PC-3 (cell line): ENCODE measurements at regions not wholly inside any gene's neighbourhood (a gene's known extent, or its start where the extent isn't known, plus 50 kb on each side); places are given as distances from the start of the nearest gene placed in this dataset.

ENCODE experiments used
- ATAC-seq: fragments of 200-7000 bp; cut with Tn5 transposase; 2 replicates; pipeline ENCODE4 v1.9.1; 2020; ENCODE audit warnings: mild to moderate bottlenecking, moderate library complexity
- BruUV-seq: library from RNA; stranded (reverse); fragments of 400-500 nt; replicated peaks from 2 replicates; lab custom pipeline; 2021; lab: Mats Ljungman, UMichigan
- CTCF ChIA-PET: fragments of 300-600 bp; sonication (Branson Sonifier 250); formaldehyde crosslinking; loops from one replicate; lab custom pipeline; 2022; ENCODE audit warnings: antibody characterized with exemption; lab: Charles Lee
- POLR2A ChIA-PET: fragments of 300-600 bp; sonication (Branson Sonifier 250); formaldehyde crosslinking; loops from one replicate; lab custom pipeline; 2022; ENCODE audit warnings: antibody characterized with exemption; ENCODE audit not compliant: unreplicated experiment; lab: Charles Lee
- DNase-seq: peaks from one replicate; pipeline ENCODE4 v3.0.0-alpha.2; 2015
- H2AFZ ChIP-seq: fragments of 300-600 bp; sonication (generic); 2 replicates; pipeline ENCODE4 v1.6.0; 2016; ENCODE audit warnings: antibody characterized with exemption, low read length
- H3F3A ChIP-seq: fragments of 300-600 bp; sonication (generic); one replicate; pipeline ENCODE4 v1.6.0; 2017; ENCODE audit warnings: antibody characterized with exemption, low read length, control low read depth, mild to moderate bottlenecking; ENCODE audit not compliant: unreplicated experiment
- H3K27ac ChIP-seq: fragments of 300-600 bp; sonication (generic); 2 replicates; pipeline ENCODE4 v1.5.1; 2016; ENCODE audit warnings: mild to moderate bottlenecking, low read length
- H3K27me3 ChIP-seq: fragments of 300-600 bp; sonication (generic); 2 replicates; pipeline ENCODE4 v1.6.1; 2016; ENCODE audit warnings: low read length, mixed read lengths
- H3K36me3 ChIP-seq: fragments of 300-600 bp; sonication (generic); 2 replicates; pipeline ENCODE4 v1.6.1; 2016; ENCODE audit warnings: low read depth, mixed run types, low read length, mixed read lengths
- H3K4me1 ChIP-seq: fragments of 300-600 bp; sonication (generic); 2 replicates; pipeline ENCODE4 v1.5.1; 2016; ENCODE audit warnings: low read length; ENCODE audit not compliant: insufficient read depth
- H3K4me2 ChIP-seq: fragments of 300-600 bp; sonication (generic); 2 replicates; pipeline ENCODE4 v1.6.0; 2016; ENCODE audit warnings: low read length
- H3K4me3 ChIP-seq: fragments of 300-600 bp; sonication (generic); 2 replicates; pipeline ENCODE4 v1.5.1; 2016; ENCODE audit warnings: mild to moderate bottlenecking, low read length, mixed read lengths
- H3K79me2 ChIP-seq: fragments of 300-600 bp; sonication (generic); 2 replicates; pipeline ENCODE4 v1.6.1; 2017; ENCODE audit warnings: low read length, mixed read lengths
- H3K9ac ChIP-seq: fragments of 300-600 bp; sonication (generic); 2 replicates; pipeline ENCODE4 v1.6.0; 2016; ENCODE audit warnings: mild to moderate bottlenecking, low read length
- H3K9me2 ChIP-seq: fragments of 300-600 bp; sonication (generic); replicated peaks from 2 replicates; pipeline ENCODE4 v1.6.1; 2016; ENCODE audit warnings: mixed run types, low read length, mixed read lengths
- H3K9me3 ChIP-seq: fragments of 300-600 bp; sonication (generic); 2 replicates; pipeline ENCODE4 v1.6.1; 2016; ENCODE audit warnings: low read length, mixed read lengths
- H4K20me1 ChIP-seq: fragments of 300-600 bp; sonication (generic); 2 replicates; pipeline ENCODE4 v1.6.1; 2016; ENCODE audit warnings: low read length, mixed read lengths
- CTCF ChIP-seq: fragments of 300-600 bp; sonication (generic); conservative IDR thresholded peaks from 2 replicates; pipeline ENCODE4 v1.5.1; 2017; ENCODE audit warnings: antibody characterized with exemption, low read depth, mild to moderate bottlenecking, low read length
- EZH2 ChIP-seq: fragments of 300-600 bp; sonication (generic); IDR thresholded peaks from one replicate; pipeline ENCODE4 v1.6.1; 2017; ENCODE audit warnings: antibody characterized with exemption, mild to moderate bottlenecking, low read length; ENCODE audit not compliant: unreplicated experiment
- EZH2phosphoT487 ChIP-seq: fragments of 300-600 bp; sonication (generic); IDR thresholded peaks from 2 replicates; pipeline ENCODE4 v1.6.1; 2018; ENCODE audit warnings: mild to moderate bottlenecking, antibody characterized with exemption, low read length, borderline replicate concordance
- intact Hi-C: fragments of 100-400 bp; cut with micrococcal nuclease; formaldehyde crosslinking; loops from 2 replicates; pipeline ENCODE4 v1.9.0; 2023

DNA sequence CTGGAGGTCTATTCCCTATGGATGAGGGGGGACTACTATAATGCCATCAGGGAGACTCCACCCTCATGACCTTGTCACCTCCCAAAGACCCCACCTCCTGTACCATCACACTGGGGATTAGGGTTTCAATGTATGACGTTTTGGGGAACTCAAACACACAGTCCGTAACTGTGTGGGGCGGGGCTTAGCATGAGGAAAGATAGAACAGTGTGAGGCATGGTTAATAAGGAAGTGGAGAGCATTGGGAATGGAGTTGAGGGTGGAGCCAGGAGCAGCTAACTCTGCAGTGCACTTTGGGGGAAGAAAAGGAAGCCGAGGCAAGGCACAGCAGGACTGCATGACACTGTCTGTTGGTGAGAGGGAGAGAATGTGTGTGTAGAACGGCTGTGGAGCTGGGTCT, 90.9 kb upstream of the AGBL1 start:
- intact Hi-C loops, result no loop called here
- Histone ChIP-seq H3K4me1 (no peaks in the 10 kb centered on the region), H3K9ac (no peak overlapping the region), H3K9me2 (no peaks in the 10 kb centered on the region), H3K4me3 (no peak overlapping the region), H3K79me2 (no peaks in the 10 kb centered on the region), H3K4me2 (no peak overlapping the region), H3F3A (no peaks in the 10 kb centered on the region), H3K36me3 (no peaks in the 10 kb centered on the region), H4K20me1 (no peaks in the 10 kb centered on the region), H3K27ac (no peak overlapping the region), H3K9me3 (no peaks in the 10 kb centered on the region), H3K27me3 (no peaks in the 10 kb centered on the region), H2AFZ (no peak overlapping the region)
- ATAC-seq (no peak), DNase-seq (no peak)
- ChIA-PET CTCF (no interaction called here), POLR2A (no interaction called here)
- no peak for TF ChIP-seq CTCF
- TF ChIP-seq EZH2, result no peak
- TF ChIP-seq EZH2phosphoT487, result no peak
- no TSS peak for BruUV-seq

DNA sequence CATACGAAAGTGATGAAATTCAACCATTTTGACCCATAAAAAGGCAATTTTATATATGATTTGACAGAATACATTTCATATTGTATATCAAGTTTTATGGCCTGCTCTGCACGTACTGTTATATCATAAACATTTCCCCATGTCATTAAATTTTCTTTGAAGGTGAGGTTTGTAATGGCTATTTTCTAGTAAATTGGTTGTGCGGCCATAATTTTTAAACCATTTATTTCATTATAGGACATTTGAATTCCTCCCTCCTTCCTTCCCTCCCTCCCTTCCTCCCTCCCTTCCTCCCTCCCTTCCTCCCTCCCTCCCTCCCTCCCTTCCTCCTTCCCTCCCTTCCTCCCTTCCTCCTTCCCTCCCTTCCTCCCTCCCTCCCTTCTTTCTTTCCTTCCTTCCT, 87.4 kb upstream of the AGBL1 start:
- Histone ChIP-seq H2AFZ (no peak overlapping the region), H3F3A (no peaks in the 10 kb centered on the region), H3K79me2 (no peaks in the 10 kb centered on the region), H3K9me2 (no peaks in the 10 kb centered on the region), H3K4me2 (no peak overlapping the region), H3K27me3 (0 out of 2 replicates have a peak, but pooled peaks cover 5% of the 10 kb centered on the region), H3K4me3 (no peak overlapping the region), H3K9ac (no peak overlapping the region), H4K20me1 (no peaks in the 10 kb centered on the region), H3K9me3 (no peaks in the 10 kb centered on the region), H3K4me1 (no peaks in the 10 kb centered on the region), H3K27ac (no peak overlapping the region), H3K36me3 (no peaks in the 10 kb centered on the region)
- DNase-seq, result no peak
- intact Hi-C loops, result no loop called here
- no TSS peak for BruUV-seq
- ChIA-PET POLR2A (no interaction called here), CTCF (no interaction called here)
- TF ChIP-seq EZH2 (no peak), EZH2phosphoT487 (no peak), CTCF (no peak)
- ATAC-seq, result no peak

- no peak overlapping the region for H3K4me2 ChIP-seq
- H3F3A ChIP-seq, result no peaks in the 10 kb centered on the region
- intact Hi-C loops, result no loop called here
- 0 out of 2 replicates have a peak, but pooled peaks cover 5% of the 10 kb centered on the region for H3K27me3 ChIP-seq
- no peaks in the 10 kb centered on the region for H3K9me2 ChIP-seq
- TF ChIP-seq CTCF (no peak), EZH2phosphoT487 (no peak), EZH2 (no peak)
- ChIA-PET POLR2A (no interaction called here), CTCF (no interaction called here)
- no peak overlapping the region for H2AFZ ChIP-seq
- no peak for ATAC-seq
- H3K4me3 ChIP-seq, result no peak overlapping the region
- H4K20me1 ChIP-seq, result no peaks in the 10 kb centered on the region
- H3K36me3 ChIP-seq, result no peaks in the 10 kb centered on the region
- H3K9me3 ChIP-seq, result no peaks in the 10 kb centered on the region
- no TSS peak for BruUV-seq
- no peak for DNase-seq
- no peaks in the 10 kb centered on the region for H3K4me1 ChIP-seq
- no peaks in the 10 kb centered on the region for H3K79me2 ChIP-seq
- H3K27ac ChIP-seq, result no peak overlapping the region
- no peak overlapping the region for H3K9ac ChIP-seq
These were observed 86.6 kb upstream of the AGBL1 start for GRCh38 chr15:85993116-85993515.
